ENCODE measurements at regions not wholly inside any gene's neighbourhood (a gene's known extent, or its start where the extent isn't known, plus 50 kb on each side); places are given as distances from the start of the nearest gene placed in this dataset.

GRCh38 chrX:99613041-99613440 lies 797.0 kb downstream of the PCDH19 start:
- no peaks in the 10 kb centered on the region for H3K9me2 ChIP-seq (replicated peaks; ENCODE audit: low read length)
- no peaks in the 10 kb centered on the region for H3K27me3 ChIP-seq (ENCODE audit: low read length)
- H3K4me1 ChIP-seq (ENCODE audit: insufficient read depth, low read length) = no peaks in the 10 kb centered on the region
- no peak overlapping the region for H2AFZ ChIP-seq (ENCODE audit: low read length)
- BruUV-seq (replicated peaks) = no TSS peak
- CTCF ChIA-PET = no interaction called here
- 0 out of 2 replicates have a peak, but pooled peaks cover 4% of the 10 kb centered on the region for H3K9me3 ChIP-seq (ENCODE audit: low read length)
- no peaks in the 10 kb centered on the region for H3K36me3 ChIP-seq (ENCODE audit: low read depth, low read length)
- POLR2A ChIA-PET (ENCODE audit: unreplicated experiment) = no interaction called here
- DNase-seq (no peak), ATAC-seq (no peak)
- intact Hi-C loops (cut with micrococcal nuclease) = no loop called here
- H3K79me2 ChIP-seq (ENCODE audit: low read length) = no peaks in the 10 kb centered on the region
- no peak overlapping the region for H3K9ac ChIP-seq (ENCODE audit: low read length)
- no peaks in the 10 kb centered on the region for H3F3A ChIP-seq (ENCODE audit: low read length, unreplicated experiment)
- no peak overlapping the region for H3K4me3 ChIP-seq (ENCODE audit: low read length)
- H3K27ac ChIP-seq (ENCODE audit: low read length) = no peak overlapping the region
- no peak overlapping the region for H3K4me2 ChIP-seq (ENCODE audit: low read length)
- TF ChIP-seq CTCF (conservative IDR thresholded peaks at IDR 0.05; ENCODE audit: low read depth, low read length) = no peak
- TF ChIP-seq EZH2phosphoT487 (IDR thresholded peaks at IDR 0.05; ENCODE audit: borderline replicate concordance, low read length) = no peak
- no peak for TF ChIP-seq EZH2 (IDR thresholded peaks at IDR 0.05; ENCODE audit: low read length, unreplicated experiment)
- no peaks in the 10 kb centered on the region for H4K20me1 ChIP-seq (ENCODE audit: low read length)

- H4K20me1 ChIP-seq (ENCODE audit: low read length) = no peaks in the 10 kb centered on the region
- no peak overlapping the region for H3K27ac ChIP-seq (ENCODE audit: low read length)
- no peak for DNase-seq
- no peaks in the 10 kb centered on the region for H3K36me3 ChIP-seq (ENCODE audit: low read depth, low read length)
- no peaks in the 10 kb centered on the region for H3K9me2 ChIP-seq (replicated peaks; ENCODE audit: low read length)
- H3K4me3 ChIP-seq (ENCODE audit: low read length) = no peak overlapping the region
- no peaks in the 10 kb centered on the region for H3K79me2 ChIP-seq (ENCODE audit: low read length)
- TF ChIP-seq EZH2phosphoT487 (IDR thresholded peaks at IDR 0.05; ENCODE audit: borderline replicate concordance, low read length) = no peak
- no peak for TF ChIP-seq CTCF (conservative IDR thresholded peaks at IDR 0.05; ENCODE audit: low read depth, low read length)
- TF ChIP-seq EZH2 (IDR thresholded peaks at IDR 0.05; ENCODE audit: low read length, unreplicated experiment) = no peak
- no peak for ATAC-seq
- POLR2A ChIA-PET (ENCODE audit: unreplicated experiment) = no interaction called here
- H3K9ac ChIP-seq (ENCODE audit: low read length) = no peak overlapping the region
- intact Hi-C loops (cut with micrococcal nuclease) = no loop called here
- H2AFZ ChIP-seq (ENCODE audit: low read length) = no peak overlapping the region
- no peaks in the 10 kb centered on the region for H3K27me3 ChIP-seq (ENCODE audit: low read length)
- H3K9me3 ChIP-seq (ENCODE audit: low read length) = 0 out of 2 replicates have a peak, but pooled peaks cover 3% of the 10 kb centered on the region
- CTCF ChIA-PET = no interaction called here
- H3F3A ChIP-seq (ENCODE audit: low read length, unreplicated experiment) = no peaks in the 10 kb centered on the region
- H3K4me1 ChIP-seq (ENCODE audit: insufficient read depth, low read length) = no peaks in the 10 kb centered on the region
- no peak overlapping the region for H3K4me2 ChIP-seq (ENCODE audit: low read length)
- BruUV-seq (replicated peaks) = no TSS peak
These were observed 806.8 kb downstream of the PCDH19 start for GRCh38 chrX:99603091-99603814.

GRCh38 chrX:99602107-99602506 lies 808.0 kb downstream of the PCDH19 start:
- no peak for DNase-seq
- POLR2A ChIA-PET (ENCODE audit: unreplicated experiment) = no interaction called here
- Histone ChIP-seq H3K4me3 (ENCODE audit: low read length) (no peak overlapping the region), H2AFZ (ENCODE audit: low read length) (no peak overlapping the region), H3F3A (ENCODE audit: low read length, unreplicated experiment) (no peaks in the 10 kb centered on the region), H3K9me3 (ENCODE audit: low read length) (0 out of 2 replicates have a peak, but pooled peaks cover 3% of the 10 kb centered on the region), H4K20me1 (ENCODE audit: low read length) (no peaks in the 10 kb centered on the region), H3K27me3 (ENCODE audit: low read length) (no peaks in the 10 kb centered on the region), H3K36me3 (ENCODE audit: low read depth, low read length) (no peaks in the 10 kb centered on the region), H3K4me2 (ENCODE audit: low read length) (no peak overlapping the region), H3K4me1 (ENCODE audit: insufficient read depth, low read length) (no peaks in the 10 kb centered on the region), H3K27ac (ENCODE audit: low read length) (no peak overlapping the region), H3K9ac (ENCODE audit: low read length) (no peak overlapping the region), H3K79me2 (ENCODE audit: low read length) (no peaks in the 10 kb centered on the region), H3K9me2 (replicated peaks; ENCODE audit: low read length) (no peaks in the 10 kb centered on the region)
- intact Hi-C loops (cut with micrococcal nuclease) = no loop called here
- CTCF ChIA-PET = no interaction called here
- no peak for ATAC-seq
- BruUV-seq (replicated peaks) = no TSS peak
- TF ChIP-seq EZH2phosphoT487 (IDR thresholded peaks at IDR 0.05; ENCODE audit: borderline replicate concordance, low read length) (no peak), EZH2 (IDR thresholded peaks at IDR 0.05; ENCODE audit: low read length, unreplicated experiment) (no peak), CTCF (conservative IDR thresholded peaks at IDR 0.05; ENCODE audit: low read depth, low read length) (no peak)
